ENCODE measurements at regions not wholly inside any gene's neighbourhood (a gene's known extent, or its start where the extent isn't known, plus 50 kb on each side); places are given as distances from the start of the nearest gene placed in this dataset.

DNA sequence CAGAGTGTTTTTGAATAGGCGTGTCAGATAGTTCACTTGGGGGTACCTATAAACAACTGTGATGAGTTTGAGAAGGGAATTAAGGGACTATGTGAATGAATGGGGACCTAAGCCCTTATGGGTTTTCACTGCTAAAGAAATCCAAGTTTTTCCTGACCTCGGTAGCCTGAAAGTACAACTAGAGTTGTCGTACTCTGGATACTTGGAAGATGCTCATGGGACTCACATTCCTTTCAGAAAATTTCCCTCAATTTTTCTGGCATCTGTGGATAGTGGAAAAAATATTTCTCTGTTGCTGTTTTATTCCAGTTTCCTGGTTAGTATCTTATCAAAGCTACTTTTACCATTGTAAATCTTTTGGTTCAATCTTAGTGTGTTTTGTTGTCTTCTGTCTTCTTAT lies 1112.3 kb upstream of the SEMA6A start:
- Histone ChIP-seq H4K20me1 (ENCODE audit: insufficient read depth) (no peaks in the 10 kb centered on the region), H3K36me3 (ENCODE audit: insufficient read depth, low read length) (no peaks in the 10 kb centered on the region), H3K9me2 (ENCODE audit: insufficient read depth, low read length) (no peaks in the 10 kb centered on the region), H3F3A (ENCODE audit: insufficient read depth, low read length, poor library complexity, severe bottlenecking) (no peaks in the 10 kb centered on the region), H3K9ac (ENCODE audit: low read length) (no peak overlapping the region), H3K4me2 (ENCODE audit: low read length) (no peak overlapping the region), H3K9me3 (ENCODE audit: low read length) (no peaks in the 10 kb centered on the region), H3K27me3 (ENCODE audit: insufficient read depth, low read depth, low read length) (no peaks in the 10 kb centered on the region), H3K79me2 (replicated peaks; ENCODE audit: insufficient read depth, low read length) (no peaks in the 10 kb centered on the region), H2AFZ (ENCODE audit: low read depth, low read length) (no peak overlapping the region), H3K27ac (ENCODE audit: low read length) (no peak overlapping the region), H3K4me3 (ENCODE audit: low read length) (no peak overlapping the region)
- TF ChIP-seq EP300 (conservative IDR thresholded peaks at IDR 0.05; ENCODE audit: poor library complexity, severe bottlenecking) (no peak), RAD21 (conservative IDR thresholded peaks at IDR 0.05) (no peak), TAF1 (IDR thresholded peaks at IDR 0.05; ENCODE audit: low read depth) (no peak)
- TF ChIP-seq, protein P1, sequence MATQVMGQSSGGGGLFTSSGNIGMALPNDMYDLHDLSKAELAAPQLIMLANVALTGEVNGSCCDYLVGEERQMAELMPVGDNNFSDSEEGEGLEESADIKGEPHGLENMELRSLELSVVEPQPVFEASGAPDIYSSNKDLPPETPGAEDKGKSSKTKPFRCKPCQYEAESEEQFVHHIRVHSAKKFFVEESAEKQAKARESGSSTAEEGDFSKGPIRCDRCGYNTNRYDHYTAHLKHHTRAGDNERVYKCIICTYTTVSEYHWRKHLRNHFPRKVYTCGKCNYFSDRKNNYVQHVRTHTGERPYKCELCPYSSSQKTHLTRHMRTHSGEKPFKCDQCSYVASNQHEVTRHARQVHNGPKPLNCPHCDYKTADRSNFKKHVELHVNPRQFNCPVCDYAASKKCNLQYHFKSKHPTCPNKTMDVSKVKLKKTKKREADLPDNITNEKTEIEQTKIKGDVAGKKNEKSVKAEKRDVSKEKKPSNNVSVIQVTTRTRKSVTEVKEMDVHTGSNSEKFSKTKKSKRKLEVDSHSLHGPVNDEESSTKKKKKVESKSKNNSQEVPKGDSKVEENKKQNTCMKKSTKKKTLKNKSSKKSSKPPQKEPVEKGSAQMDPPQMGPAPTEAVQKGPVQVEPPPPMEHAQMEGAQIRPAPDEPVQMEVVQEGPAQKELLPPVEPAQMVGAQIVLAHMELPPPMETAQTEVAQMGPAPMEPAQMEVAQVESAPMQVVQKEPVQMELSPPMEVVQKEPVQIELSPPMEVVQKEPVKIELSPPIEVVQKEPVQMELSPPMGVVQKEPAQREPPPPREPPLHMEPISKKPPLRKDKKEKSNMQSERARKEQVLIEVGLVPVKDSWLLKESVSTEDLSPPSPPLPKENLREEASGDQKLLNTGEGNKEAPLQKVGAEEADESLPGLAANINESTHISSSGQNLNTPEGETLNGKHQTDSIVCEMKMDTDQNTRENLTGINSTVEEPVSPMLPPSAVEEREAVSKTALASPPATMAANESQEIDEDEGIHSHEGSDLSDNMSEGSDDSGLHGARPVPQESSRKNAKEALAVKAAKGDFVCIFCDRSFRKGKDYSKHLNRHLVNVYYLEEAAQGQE (IDR thresholded peaks at IDR 0.05; ENCODE audit: borderline replicate concordance) = no peak

DNA sequence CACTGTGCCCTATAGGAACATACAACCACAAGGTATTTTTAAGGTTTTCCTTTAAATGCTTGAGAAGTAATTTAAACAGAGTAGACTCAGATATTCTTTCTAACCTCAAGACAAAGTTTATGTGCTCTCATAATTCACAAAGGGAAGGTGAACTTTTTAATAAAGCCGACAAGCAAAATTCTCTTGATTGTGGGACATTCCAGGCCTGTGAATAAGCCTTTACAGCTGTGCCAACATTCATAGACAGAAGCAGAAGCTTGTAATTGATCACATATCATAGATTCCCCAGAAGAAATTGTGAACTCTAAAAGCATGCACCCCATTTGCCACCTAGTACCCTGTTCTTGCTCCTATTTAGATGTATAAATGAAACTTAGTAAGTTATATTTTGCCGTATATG lies 1107.8 kb upstream of the SEMA6A start:
- Histone ChIP-seq H3K36me3 (ENCODE audit: insufficient read depth, low read length) (no peaks in the 10 kb centered on the region), H3K9me3 (ENCODE audit: low read length) (no peaks in the 10 kb centered on the region), H3K9me2 (ENCODE audit: insufficient read depth, low read length) (no peaks in the 10 kb centered on the region), H4K20me1 (ENCODE audit: insufficient read depth) (no peaks in the 10 kb centered on the region), H3K4me3 (ENCODE audit: low read length) (no peak overlapping the region), H3K4me2 (ENCODE audit: low read length) (no peak overlapping the region), H3K79me2 (replicated peaks; ENCODE audit: insufficient read depth, low read length) (no peaks in the 10 kb centered on the region), H3K9ac (ENCODE audit: low read length) (no peak overlapping the region), H3F3A (ENCODE audit: insufficient read depth, low read length, poor library complexity, severe bottlenecking) (no peaks in the 10 kb centered on the region), H2AFZ (ENCODE audit: low read depth, low read length) (no peak overlapping the region), H3K27ac (ENCODE audit: low read length) (no peak overlapping the region), H3K27me3 (ENCODE audit: insufficient read depth, low read depth, low read length) (no peaks in the 10 kb centered on the region)
- TF ChIP-seq EZH2 (IDR thresholded peaks at IDR 0.05; ENCODE audit: borderline replicate concordance, insufficient read depth, low read length, poor library complexity, severe bottlenecking) = no peak
- TF ChIP-seq, protein P1 (IDR thresholded peaks at IDR 0.05; ENCODE audit: borderline replicate concordance) = no peak
- no peak for TF ChIP-seq POLR2AphosphoS5 (IDR thresholded peaks at IDR 0.05)
- TF ChIP-seq, protein P2, sequence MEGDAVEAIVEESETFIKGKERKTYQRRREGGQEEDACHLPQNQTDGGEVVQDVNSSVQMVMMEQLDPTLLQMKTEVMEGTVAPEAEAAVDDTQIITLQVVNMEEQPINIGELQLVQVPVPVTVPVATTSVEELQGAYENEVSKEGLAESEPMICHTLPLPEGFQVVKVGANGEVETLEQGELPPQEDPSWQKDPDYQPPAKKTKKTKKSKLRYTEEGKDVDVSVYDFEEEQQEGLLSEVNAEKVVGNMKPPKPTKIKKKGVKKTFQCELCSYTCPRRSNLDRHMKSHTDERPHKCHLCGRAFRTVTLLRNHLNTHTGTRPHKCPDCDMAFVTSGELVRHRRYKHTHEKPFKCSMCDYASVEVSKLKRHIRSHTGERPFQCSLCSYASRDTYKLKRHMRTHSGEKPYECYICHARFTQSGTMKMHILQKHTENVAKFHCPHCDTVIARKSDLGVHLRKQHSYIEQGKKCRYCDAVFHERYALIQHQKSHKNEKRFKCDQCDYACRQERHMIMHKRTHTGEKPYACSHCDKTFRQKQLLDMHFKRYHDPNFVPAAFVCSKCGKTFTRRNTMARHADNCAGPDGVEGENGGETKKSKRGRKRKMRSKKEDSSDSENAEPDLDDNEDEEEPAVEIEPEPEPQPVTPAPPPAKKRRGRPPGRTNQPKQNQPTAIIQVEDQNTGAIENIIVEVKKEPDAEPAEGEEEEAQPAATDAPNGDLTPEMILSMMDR (IDR thresholded peaks at IDR 0.05; ENCODE audit: poor library complexity, severe bottlenecking) = no peak
- no peak for TF ChIP-seq MXI1 (conservative IDR thresholded peaks at IDR 0.05; ENCODE audit: poor library complexity, severe bottlenecking)
- TF ChIP-seq EP300 (conservative IDR thresholded peaks at IDR 0.05; ENCODE audit: poor library complexity, severe bottlenecking) = no peak
- no peak for TF ChIP-seq RAD21 (conservative IDR thresholded peaks at IDR 0.05)
- no peak for TF ChIP-seq TAF1 (IDR thresholded peaks at IDR 0.05; ENCODE audit: low read depth)
- no peak for TF ChIP-seq SMC3 (conservative IDR thresholded peaks at IDR 0.05; ENCODE audit: poor library complexity)
